Neural crest cell (in vitro differentiated cells): ENCODE measurements at regions not wholly inside any gene's neighbourhood (a gene's known extent, or its start where the extent isn't known, plus 50 kb on each side); places are given as distances from the start of the nearest gene placed in this dataset.

Source experiments
- DNase-seq: peaks from one replicate; pipeline ENCODE4 v3.0.0; 2021; ENCODE audit warnings: low read depth, mixed read lengths, low spot score
- H3K27ac Mint-ChIP-seq: one replicate; pipeline ENCODE4 v1.8.0; 2021; ENCODE audit warnings: mild to moderate bottlenecking, mixed read lengths; ENCODE audit not compliant: unreplicated experiment
- H3K27me3 Mint-ChIP-seq: 2 replicates; pipeline ENCODE4 v1.8.0; 2021; ENCODE audit warnings: low read depth, mild to moderate bottlenecking, mixed read lengths
- H3K36me3 Mint-ChIP-seq: 2 replicates; pipeline ENCODE4 v1.8.0; 2021; ENCODE audit warnings: low read depth, mild to moderate bottlenecking, mixed read lengths
- H3K4me1 Mint-ChIP-seq: 2 replicates; pipeline ENCODE4 v1.8.0; 2021; ENCODE audit warnings: mixed read lengths
- H3K4me3 Mint-ChIP-seq: one replicate; pipeline ENCODE4 v1.8.0; 2021; ENCODE audit warnings: mild to moderate bottlenecking, mixed read lengths
- H3K9me3 Mint-ChIP-seq: 2 replicates; pipeline ENCODE4 v1.8.0; 2021; ENCODE audit warnings: mixed read lengths
- CTCF ChIP-seq: fragments of 200-600 bp; sonication (generic); conservative IDR thresholded peaks from 2 replicates; pipeline ENCODE4 v1.5.0; 2021; ENCODE audit warnings: antibody characterized with exemption, mild to moderate bottlenecking

DNA sequence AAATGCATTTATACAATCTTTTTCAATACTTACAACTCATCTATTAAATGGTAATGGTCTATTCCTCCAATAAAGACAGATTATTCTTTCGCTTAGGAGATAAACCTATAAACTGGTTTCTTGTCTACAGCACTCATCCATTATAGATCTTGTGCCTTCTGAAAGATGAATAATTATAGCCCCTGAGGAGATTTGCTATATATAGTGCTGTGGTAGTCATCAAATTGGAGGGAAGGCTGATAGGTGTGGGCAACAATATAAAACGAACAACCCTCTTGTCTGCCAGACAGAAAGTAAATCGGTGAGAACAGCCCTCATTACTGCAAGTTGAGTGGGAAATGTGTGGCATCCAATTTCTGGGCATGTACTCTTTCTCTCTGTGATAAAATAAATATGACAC is 292.5 kb upstream of the CNR1 start:
- Mint-ChIP-seq H3K4me3 (no peak overlapping the region), H3K9me3 (peaks cover 2% of the 10 kb centered on the region), H3K4me1 (no peaks in the 10 kb centered on the region), H3K27ac (no peak overlapping the region), H3K27me3 (peaks cover 9% of the 10 kb centered on the region), H3K36me3 (peaks cover 3% of the 10 kb centered on the region)
- TF ChIP-seq CTCF, result no peak
- no peak for DNase-seq

DNA sequence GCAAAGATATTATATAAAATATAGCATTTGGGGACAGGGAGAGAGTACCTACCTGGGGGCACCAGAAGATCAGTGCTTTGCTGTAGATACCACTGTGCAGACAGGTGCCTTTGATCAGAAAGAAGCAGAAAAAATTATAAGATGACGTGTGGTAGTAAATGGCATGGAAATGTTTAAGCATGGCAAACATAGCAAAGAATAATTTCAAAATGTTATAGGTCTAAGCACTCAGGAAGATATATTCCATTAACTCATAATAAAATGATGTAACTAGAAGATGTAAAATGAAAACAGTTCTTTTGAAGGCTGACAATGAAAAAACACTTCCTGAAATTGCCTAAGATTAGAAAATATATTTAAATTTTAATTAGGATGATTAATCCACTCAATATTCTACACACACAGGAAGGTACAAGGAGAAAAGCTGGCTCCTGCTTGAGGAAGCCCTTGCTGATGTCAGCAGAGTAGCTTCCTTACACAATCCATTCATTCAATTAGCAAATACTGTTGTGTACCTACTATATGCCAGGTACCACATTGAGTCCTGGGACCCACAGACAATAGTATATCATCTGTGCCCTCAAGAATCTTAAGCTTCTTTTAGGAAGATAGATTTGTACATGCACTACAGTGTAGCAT is 290.2 kb upstream of the CNR1 start:
- H3K27me3 Mint-ChIP-seq, result no peaks in the 10 kb centered on the region
- no peaks in the 10 kb centered on the region for H3K36me3 Mint-ChIP-seq
- H3K4me3 Mint-ChIP-seq, result no peak overlapping the region
- no peak overlapping the region for H3K27ac Mint-ChIP-seq
- no peak for TF ChIP-seq CTCF
- H3K9me3 Mint-ChIP-seq, result no peaks in the 10 kb centered on the region
- DNase-seq, result no peak
- no peaks in the 10 kb centered on the region for H3K4me1 Mint-ChIP-seq

DNA sequence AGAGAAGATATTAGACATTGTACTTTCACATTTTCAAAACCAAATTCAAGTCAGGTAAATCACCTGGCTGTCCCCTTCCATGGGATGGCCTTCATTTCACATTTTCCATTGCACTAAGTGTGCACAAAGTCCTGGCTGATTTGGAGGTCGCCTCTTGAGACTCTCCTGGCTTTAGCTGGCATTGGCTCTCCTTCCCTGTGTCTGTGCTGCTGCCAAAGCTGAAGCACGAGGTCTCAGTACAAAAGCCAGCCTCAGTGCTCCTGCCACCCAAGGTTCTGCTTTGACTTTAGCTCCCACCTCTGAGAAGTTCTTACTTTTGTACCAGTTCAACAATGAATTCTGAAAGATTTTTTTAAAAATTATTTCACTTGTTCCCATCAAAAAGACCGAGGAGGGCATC is 289.2 kb upstream of the CNR1 start:
- Mint-ChIP-seq H3K36me3 (no peaks in the 10 kb centered on the region), H3K27ac (no peak overlapping the region), H3K27me3 (no peaks in the 10 kb centered on the region), H3K9me3 (no peaks in the 10 kb centered on the region), H3K4me1 (no peaks in the 10 kb centered on the region), H3K4me3 (no peak overlapping the region)
- DNase-seq, result no peak
- no peak for TF ChIP-seq CTCF

DNA sequence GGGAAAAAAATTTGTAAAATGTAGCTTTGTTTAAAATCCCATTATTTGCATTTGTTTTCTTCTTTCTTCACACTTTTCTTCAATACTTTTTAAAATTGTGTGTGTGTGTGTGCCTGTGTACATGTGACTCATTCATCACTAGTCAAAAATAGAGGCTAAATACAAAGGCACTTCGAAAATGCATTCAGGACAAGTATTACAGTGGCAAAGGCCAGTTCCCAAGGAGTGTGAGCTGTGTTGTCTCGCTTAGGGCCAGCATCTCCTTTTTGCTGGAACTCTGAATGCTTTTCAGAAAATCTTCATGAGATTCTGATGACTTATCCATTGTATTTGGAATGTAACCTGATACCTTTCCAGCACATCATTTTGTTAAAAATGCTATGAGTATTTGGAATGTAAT is 288.5 kb upstream of the CNR1 start:
- no peak overlapping the region for H3K4me3 Mint-ChIP-seq
- no peaks in the 10 kb centered on the region for H3K36me3 Mint-ChIP-seq
- no peak overlapping the region for H3K27ac Mint-ChIP-seq
- DNase-seq, result no peak
- TF ChIP-seq CTCF, result no peak
- H3K4me1 Mint-ChIP-seq, result no peaks in the 10 kb centered on the region
- H3K27me3 Mint-ChIP-seq, result no peaks in the 10 kb centered on the region
- H3K9me3 Mint-ChIP-seq, result no peaks in the 10 kb centered on the region

- no peaks in the 10 kb centered on the region for H3K36me3 Mint-ChIP-seq
- no peak for TF ChIP-seq CTCF
- H3K27ac Mint-ChIP-seq, result no peak overlapping the region
- no peak overlapping the region for H3K4me3 Mint-ChIP-seq
- no peaks in the 10 kb centered on the region for H3K27me3 Mint-ChIP-seq
- no peak for DNase-seq
- H3K4me1 Mint-ChIP-seq, result no peaks in the 10 kb centered on the region
- peaks cover 2% of the 10 kb centered on the region for H3K9me3 Mint-ChIP-seq
Observed at GRCh38 chr6:88449770-88450169, 283.6 kb upstream of the CNR1 start.
